GM21447 (cell line): ENCODE measurements at regions not wholly inside any gene's neighbourhood (a gene's known extent, or its start where the extent isn't known, plus 50 kb on each side); places are given as distances from the start of the nearest gene placed in this dataset.
"Not testable (repeated sequence)": the region's sequence is repeated elsewhere in the genome, so short reads cannot be mapped to it uniquely, and the experiment has no call there.

ENCODE experiments used
- ATAC-seq: cut with Tn5 transposase; IDR thresholded peaks from one replicate; pipeline ENCODE4 v1.9.1; 2021; ENCODE audit not compliant: unreplicated experiment

DNA sequence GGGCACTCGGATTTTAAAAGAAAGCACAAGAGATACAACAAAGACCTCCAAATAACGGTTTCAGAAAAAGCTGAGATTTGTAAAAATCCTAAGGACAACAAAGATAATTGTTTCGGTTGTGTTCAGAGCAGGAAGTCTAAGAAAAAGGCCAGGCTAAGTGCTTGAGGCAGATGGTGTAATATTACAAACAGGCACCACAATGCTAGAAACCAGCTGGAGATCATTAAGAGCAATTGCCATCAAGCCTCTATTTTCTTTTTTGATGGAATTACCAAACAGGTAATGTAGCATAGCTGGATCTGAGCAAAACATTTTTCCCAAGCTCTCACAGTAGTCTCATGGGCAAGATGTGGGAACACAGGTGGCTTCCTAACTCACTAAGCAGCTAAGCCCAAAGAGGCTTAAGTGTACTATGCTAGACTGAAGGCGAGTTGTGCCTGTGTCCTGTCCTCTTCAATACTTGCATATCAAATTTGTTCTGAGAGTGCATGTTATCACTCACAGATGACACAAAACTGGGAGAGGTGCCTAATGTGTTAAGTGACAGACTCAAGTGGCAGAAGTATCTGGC lies 161.6 kb downstream of the GLUL start:
- no peak for ATAC-seq

DNA sequence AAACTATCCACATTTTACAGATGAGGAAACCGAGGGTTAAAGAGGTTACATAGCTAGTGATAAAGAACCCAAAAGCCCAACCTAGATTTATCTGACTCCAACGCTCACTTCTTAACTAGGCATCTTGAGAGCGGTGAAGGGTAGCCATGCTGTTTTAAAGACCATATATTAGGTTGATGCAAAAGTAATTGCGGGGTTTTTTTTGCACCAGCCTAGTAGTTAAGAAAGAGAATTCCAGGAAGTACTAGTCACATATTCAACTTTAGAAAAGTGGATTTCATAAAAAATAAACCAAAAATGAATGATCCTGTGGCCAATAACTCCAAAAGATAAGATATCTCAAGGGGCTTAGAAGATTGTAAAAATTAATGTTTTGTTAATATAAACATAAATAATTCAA lies 162.1 kb downstream of the GLUL start:
- no peak for ATAC-seq

DNA sequence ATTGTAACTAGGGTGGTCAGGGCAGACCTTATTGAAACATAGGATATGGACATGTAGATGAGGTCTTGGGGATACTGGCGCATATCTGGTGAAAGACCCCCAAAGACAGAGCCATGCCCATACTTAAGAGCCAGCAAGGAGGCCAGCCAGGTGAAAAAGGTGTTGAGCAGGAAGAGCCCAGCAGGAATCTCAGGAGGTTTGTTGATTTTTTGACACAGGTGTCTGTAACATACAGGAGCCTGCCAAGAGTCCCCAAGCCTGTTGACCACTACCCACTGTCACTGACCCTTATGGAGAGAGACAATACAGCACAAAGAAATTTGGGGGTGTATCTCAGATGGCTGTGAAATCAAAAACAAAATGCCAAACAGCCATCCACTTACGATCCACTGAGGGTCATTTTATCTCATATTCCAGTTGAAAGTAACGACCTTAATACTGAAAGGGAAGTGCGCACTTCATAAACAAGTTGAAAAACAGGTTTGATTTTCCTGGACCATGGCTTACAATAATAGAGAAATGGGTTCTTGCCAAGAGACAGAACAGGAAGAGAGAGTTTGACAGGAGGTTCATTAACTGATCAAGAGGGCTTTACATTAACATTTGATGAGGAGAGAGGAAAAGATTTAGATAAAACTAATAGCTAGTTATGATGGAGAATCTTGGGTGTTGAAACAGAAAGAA lies 163.6 kb downstream of the GLUL start:
- ATAC-seq = no peak

DNA sequence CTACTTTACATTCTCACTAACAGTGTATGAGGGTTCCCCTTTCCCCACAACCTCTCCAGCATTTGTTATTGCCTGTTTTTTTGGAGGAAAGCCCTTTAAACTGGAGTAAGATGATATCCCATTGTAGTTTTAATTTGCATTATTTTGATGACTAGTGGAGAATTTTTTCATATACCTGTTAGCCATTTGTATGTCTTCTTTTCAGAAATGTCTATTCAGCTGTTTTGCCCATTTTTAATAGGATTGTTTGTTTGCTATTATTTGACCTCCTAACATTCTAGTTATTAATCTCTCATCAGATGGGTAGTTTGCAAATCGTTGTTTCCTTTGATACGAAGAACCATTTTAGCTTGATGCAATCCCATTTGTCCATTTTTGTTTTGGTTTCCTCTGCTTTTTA lies 165.0 kb downstream of the GLUL start:
- ATAC-seq = no peak

DNA sequence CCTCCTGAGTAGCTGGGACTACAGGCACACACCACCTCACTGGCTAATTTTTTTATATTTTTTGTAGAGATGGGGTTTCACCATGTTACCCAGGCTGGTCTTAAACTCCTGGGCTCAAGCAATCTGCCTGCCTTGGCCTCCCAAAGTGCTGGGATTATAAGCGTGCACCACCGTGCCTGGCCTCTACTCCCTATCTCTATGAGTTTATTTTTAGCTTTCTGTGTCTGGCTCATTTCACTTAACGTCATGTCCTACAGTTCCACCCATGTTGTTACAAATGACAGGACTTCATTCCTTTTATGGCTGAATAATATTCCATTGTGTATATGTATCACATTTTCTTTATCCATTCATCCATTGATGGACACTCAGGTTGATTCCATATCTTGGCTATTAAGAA lies 164.2 kb upstream of the ZNF648 start:
- not testable (repeated sequence) for ATAC-seq

DNA sequence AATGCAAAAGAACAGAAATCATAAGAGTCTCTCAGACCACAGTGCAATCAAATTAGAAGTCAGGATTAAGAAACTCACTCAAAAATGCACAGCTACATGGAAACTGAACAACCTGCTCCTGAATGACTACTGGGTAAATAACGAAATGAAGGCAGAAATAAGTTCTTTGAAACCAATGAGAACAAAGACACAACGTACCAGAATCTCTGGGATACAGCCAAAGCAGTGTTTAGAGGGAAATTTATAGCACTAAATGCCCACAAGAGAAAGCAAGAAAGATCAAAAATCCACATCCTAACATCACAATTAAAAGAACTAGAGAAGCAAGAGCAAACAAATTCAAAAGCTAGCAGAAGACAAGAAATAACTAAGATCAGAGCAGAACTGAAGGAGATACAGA lies 160.5 kb upstream of the ZNF648 start:
- not testable (repeated sequence) for ATAC-seq

DNA sequence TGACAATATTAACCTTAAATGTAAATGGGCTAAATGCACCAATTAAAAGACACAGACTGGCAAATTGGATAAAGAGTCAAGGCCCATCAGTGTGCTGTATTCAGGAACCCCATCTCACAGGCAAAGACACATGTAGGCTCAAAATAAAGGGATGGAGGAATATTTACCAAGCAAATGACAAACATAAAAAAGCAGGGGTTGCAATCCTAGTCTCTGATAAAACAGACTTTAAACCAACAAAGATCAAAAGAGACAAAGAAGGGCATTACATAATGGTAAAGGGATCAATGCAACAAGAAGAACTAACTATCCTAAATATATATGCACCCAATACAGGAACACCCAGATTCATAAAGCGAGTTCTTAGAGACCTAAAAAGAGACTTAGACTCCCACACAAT lies 159.9 kb upstream of the ZNF648 start:
- not testable (repeated sequence) for ATAC-seq

DNA sequence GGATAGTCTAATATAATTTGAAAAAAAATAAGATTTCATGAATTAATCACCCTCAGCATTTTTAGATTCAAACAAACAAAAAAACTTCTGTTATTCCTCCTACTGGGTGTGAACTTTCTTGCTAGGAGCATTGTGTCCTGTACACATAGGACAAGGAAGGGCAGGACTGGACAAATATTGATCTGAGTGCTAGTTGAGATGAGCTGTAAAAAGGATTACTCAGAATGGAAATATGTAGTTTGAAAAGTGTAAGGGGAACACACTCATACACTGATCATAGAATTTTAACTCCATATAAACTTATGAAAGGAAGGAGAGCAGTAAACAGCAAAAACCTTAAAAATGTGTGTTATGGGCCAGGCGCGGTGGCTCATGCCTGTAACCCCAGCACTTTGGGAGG lies 156.5 kb upstream of the ZNF648 start:
- ATAC-seq = no peak

DNA sequence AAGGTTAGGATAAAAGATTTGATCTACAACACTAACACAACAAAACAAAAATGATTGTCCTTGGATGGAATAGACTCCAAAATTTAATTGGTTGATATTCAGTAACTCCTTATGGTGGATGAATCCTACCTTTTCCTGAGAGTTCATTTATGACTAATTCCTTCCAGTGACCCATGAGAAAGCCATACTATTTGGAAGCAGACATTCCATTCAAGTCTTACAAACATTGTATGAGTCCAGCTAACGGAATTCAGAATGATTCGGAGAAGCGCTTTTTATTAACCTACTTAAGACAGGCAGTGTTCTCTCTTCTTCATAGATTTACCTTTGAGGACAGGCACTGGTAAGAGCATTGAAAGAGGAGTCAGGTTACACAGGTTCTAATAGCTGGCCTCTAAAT lies 155.6 kb upstream of the ZNF648 start:
- ATAC-seq = no peak

DNA sequence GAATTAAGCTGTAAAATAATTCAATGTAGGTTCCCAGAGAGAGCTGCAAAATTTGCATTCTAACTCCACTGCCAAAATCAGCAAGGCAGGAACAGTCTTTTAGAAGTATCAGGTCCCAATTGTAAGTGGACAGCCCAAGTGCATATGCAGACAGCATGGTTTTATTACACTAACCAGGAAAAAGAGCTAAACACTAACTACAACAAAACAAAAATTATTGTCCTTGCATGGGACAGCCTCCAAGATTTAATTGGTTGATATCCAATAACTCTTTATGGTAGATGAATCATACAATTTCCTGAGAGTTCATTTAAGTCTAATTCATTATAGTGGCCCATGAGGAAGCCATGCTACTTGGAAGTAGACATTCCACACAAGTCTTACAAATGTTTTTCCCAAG lies 154.3 kb upstream of the ZNF648 start:
- ATAC-seq = no peak

DNA sequence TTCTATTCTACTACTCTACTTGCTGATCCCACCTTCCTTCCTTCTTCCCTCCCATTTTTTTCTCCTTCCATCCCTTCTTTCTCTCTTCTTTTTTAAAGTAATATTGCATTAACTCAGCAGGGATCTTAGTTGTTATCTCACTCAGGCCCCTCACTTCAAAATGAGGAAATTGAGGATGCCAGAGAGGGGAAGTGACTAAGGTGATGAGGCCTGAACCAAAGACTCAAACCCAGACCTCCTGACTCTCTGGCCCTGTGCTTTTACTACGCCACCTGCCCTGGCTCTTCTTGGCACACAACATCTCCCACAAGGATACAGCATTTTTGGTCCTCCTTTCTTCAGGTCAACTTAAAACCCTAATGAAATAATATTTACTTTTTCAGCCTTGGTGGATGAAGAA lies 151.7 kb upstream of the ZNF648 start:
- no peak for ATAC-seq

DNA sequence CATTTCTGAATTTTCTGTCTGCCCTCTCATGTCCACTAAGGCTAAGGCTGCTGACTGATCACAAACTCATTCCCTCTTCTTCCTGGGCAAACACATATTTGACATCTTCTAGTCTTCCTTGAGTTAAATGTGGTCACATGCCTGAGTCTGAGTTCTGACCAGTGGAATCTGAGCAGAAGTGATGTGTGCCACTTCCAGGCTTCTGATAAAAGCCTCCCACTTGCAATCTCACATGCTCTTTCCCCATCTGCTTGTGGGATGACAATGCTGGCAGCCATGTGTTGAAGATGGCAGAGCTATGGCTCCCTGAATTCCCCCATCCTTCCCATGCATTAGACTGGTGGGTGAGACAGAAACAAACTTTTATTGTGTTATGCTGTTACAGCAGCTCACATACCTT lies 149.9 kb upstream of the ZNF648 start:
- ATAC-seq = no peak

DNA sequence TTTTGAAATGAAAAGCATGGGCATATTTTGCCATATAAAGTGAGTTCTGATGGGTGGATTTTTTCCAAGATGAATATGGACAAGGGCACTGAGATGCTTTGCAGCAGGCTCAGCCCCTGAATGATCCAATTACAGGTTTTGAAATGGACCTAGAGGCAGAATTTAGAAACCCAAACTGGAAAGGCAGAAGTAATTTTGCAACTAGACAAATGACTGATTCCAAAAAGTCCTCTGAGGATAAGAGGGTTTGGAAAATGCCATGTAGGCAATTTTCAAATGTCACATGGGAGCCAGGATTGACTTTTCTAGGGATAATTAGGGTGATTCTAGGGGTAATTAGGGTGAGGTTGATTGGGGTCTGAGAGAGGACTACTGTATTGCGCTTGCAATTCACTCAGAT lies 148.9 kb upstream of the ZNF648 start:
- no peak for ATAC-seq

DNA sequence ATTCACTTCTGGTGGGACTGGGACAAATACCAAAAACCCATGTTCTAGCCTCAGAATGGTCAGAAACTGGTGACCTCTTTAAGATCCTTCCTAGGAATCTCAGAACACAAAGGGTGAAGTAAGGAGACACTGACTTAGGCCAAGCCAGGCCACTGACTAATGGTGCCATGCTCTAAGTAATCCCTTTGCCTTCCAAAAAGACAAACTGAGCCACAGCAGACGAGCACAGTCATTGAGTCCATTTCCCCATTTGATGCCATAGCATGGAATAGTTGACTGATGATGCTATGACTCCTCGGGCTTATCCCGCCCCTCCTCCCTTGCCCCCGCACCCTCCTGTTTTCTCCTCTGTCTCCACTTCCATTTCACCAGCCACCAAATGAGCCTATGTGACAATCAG lies 145.8 kb upstream of the ZNF648 start:
- no peak for ATAC-seq

DNA sequence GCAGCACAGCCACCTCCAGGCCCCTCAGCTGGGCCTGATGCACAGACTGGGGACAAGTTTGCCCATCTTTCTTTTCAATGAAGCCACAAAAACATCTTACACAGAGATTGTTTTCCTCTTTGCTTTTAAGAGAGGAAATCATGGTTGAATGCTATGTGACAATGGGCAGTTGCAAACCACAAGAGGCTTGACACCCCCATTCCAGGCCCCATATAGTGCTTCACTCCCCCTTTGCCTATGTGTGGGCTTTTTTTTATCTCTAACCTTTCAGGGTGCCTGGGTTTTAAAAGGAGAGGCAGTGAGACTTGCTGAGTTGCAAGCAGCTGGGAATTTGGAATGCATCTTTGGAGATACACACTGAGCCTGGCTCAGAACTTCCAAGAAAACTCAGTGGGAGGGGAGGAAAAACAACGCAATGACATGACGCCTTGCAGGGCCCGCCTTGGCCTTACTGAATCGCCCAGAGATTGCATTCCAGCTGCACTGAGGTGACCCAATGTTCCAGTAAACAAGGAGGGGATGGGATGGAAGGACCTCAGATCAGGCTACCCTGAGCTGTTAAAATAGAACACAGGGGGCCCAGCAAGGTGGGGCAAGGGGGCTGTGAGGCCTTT lies 145.2 kb upstream of the ZNF648 start:
- no peak for ATAC-seq

DNA sequence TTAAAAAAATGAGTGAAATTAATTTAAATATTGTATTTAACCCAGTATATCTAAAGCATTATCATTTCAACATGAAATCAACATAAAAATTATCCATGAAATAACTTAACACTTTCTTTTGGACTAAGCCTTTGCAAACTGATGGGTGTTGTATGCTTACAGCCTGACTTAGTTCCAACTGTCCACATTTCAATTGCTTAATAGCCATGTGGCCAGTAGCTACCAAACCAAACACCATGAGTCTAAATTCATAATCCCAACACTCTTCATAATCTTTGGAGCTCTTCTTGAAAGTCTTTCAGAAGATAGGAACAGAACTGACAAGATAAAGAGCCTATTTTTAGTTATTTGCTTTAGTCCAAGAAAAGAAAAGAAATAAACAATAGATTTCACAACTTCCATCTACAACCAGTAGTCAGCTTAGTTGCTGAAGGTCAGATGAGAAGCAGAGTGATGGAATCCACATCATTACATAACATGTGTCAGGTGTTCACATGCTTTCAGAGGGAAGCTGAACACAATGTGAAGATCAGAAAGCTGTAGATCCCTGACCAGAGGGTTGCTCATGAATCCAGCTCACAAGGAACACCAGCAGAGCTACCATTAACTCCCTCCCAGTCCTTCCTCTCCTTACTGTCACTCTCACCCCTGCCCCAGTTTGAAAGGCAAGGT lies 144.0 kb upstream of the ZNF648 start:
- ATAC-seq = no peak

DNA sequence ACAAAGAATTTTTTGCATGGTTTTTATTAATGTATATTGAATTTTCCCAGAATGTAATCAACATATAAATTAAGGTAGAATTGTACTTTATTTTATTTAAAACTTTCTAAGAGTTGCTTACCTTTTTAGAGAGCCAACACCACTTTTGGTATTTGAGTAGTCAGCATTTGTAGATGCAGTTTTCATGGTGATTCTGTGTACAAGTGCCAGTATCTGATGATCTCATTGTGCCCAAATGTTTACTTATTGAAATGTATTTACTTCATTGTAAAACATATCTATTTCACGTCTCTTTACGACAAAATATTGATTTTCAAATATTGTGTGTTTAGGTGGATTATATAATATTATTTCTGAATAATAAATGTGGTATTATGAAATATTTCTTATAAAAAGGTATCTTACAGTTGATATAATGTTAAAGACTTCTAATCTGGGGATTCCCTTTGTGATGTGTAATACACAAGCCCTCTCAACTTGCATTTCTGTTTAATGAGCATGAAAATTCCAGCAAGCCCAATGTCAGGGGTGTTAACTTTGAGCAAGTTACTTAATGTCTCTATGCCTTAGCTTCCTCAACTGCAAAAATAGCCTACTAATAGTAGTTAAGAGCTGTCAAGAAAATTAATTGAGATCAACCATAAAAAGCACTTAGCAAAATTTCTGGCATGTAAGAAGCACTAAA lies 141.8 kb upstream of the ZNF648 start:
- no peak for ATAC-seq

DNA sequence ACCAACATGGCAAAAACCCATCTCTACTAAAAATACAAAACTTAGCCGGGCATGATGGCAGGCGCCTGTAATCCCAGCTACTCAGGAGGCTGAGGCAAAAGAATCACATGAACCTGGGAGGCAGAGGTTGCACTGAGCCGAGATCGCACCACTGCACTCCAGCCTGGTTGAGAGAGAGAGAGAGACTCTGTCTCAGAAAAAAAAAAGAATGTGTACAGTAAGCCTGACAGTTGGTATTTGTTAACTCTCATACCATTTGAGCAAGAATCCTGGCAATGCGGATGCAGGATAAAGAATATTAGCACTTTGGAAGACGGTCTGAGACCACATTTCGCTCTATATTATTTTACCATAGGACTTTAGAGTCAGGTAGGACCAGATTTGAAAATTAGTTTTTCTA lies 140.0 kb upstream of the ZNF648 start:
- ATAC-seq = not testable (repeated sequence)

DNA sequence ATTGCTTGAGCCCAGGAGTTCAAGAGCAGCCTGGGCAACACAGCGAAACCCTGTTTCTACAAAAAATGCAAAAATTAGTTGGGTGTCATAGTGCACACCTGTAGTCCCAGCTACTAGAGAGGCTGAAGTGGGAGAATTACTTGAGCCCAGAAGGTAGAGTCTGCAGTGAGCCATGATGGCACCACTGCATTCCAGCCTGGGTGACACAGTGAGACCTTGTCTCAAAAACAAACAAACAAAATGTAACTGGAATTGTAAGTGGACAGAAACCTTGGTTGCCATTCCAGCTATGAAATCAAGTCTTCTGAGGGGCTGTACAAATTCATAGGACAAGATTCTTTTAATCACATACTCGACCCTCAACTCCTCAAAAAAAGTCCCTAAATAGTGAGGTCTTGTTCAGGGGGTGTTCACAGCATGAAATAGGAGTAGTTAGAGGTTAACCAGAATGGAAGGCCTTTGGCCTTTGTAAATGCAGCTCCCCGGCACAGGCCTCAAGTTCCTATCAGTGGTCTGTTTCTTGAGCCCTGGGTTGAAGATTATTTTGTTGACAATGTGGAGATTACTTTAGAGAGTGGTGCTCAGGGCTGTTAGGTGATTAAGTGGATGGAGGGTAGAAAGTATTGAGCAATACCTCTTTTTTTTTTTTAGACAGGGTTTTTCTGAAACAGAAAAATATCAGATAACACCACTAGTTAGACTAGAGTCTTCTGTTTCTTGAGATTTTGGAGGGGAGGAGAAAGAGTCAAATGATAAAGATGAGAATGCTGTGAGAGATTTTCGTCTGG lies 138.7 kb upstream of the ZNF648 start:
- ATAC-seq = no peak

DNA sequence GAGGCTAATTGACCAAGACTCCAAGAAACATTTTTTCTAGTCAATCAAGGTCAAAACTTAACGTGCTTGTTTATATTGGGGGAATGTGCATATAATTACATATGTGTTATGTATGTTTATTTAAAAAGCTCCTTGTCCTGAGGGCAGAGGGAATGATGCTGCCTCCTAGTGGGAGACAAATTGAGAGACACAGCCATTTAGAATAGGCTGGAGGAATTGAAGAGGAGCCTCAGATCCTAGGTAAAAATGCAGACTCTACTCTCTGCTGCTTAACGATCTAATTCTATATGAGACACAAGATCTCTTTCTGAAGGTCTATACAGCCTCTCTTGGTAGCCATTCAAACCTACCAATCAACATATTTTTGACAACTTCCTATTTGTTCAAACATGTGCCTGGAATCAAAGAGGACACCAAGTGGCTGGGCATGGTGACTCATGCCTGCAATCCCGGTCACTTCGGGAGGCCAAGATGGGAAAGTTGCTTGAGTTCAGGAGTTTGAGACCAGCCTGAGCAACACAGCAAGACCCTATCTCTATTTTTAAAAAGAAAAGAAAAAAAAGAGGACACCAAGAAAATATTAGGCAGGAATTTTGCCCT lies 136.6 kb upstream of the ZNF648 start:
- no peak for ATAC-seq
